GM18505 (cell line): ENCODE measurements at regions not wholly inside any gene's neighbourhood (a gene's known extent, or its start where the extent isn't known, plus 50 kb on each side); places are given as distances from the start of the nearest gene placed in this dataset.

Experiments used
- ATAC-seq: cut with Tn5 transposase; IDR thresholded peaks from one replicate; pipeline ENCODE4 v1.9.1; 2021; ENCODE audit not compliant: unreplicated experiment
- POLR2A ChIP-seq: IDR thresholded peaks from 4 replicates; pipeline ENCODE4 v1.6.1; 2011; ENCODE audit warnings: borderline replicate concordance; ENCODE audit not compliant: insufficient read depth, insufficient read length; ENCODE audit errors: extremely low read depth

GRCh38 chr1:216849146-216849545 is 125.9 kb upstream of the ESRRG start:
- TF ChIP-seq POLR2A = no peak
- ATAC-seq = no peak

GRCh38 chr1:216847397-216848036 is 124.3 kb upstream of the ESRRG start:
- no peak for TF ChIP-seq POLR2A
- no peak for ATAC-seq

- no peak for TF ChIP-seq POLR2A
- ATAC-seq = no peak
These were observed 123.1 kb upstream of the ESRRG start for GRCh38 chr1:216846339-216846738.

GRCh38 chr1:216843409-216843808 is 120.2 kb upstream of the ESRRG start:
- no peak for TF ChIP-seq POLR2A
- ATAC-seq = no peak

GRCh38 chr1:216841165-216841564 is 117.9 kb upstream of the ESRRG start:
- TF ChIP-seq POLR2A = no peak
- no peak for ATAC-seq

- no peak for TF ChIP-seq POLR2A
These were observed 113.1 kb upstream of the ESRRG start for GRCh38 chr1:216836316-216836715.

GRCh38 chr1:216833509-216833908 is 110.3 kb upstream of the ESRRG start:
- TF ChIP-seq POLR2A = no peak
- no peak for ATAC-seq

More at GRCh38 chr1:216836316-216836715, 113.1 kb upstream of the ESRRG start:
- no peak for ATAC-seq

GRCh38 chr1:216832192-216832591 is 109.0 kb upstream of the ESRRG start:
- no peak for TF ChIP-seq POLR2A
- no peak for ATAC-seq

GRCh38 chr1:216830424-216831210 is 107.4 kb upstream of the ESRRG start:
- ATAC-seq = no peak
- TF ChIP-seq POLR2A = no peak

- ATAC-seq = no peak
- no peak for TF ChIP-seq POLR2A
These were observed 104.0 kb upstream of the ESRRG start for GRCh38 chr1:216827251-216827650.

- ATAC-seq = no peak
These were observed 103.4 kb upstream of the ESRRG start for GRCh38 chr1:216826646-216827045.

GRCh38 chr1:216826214-216826613 is 103.0 kb upstream of the ESRRG start:
- TF ChIP-seq POLR2A = no peak
- ATAC-seq = no peak

More at GRCh38 chr1:216826646-216827045, 103.4 kb upstream of the ESRRG start:
- no peak for TF ChIP-seq POLR2A

GRCh38 chr1:216825557-216825956 is 102.3 kb upstream of the ESRRG start:
- no peak for TF ChIP-seq POLR2A
- ATAC-seq = no peak

- TF ChIP-seq POLR2A = no peak
- ATAC-seq = no peak
These were observed 101.3 kb upstream of the ESRRG start for GRCh38 chr1:216824511-216824910.

- ATAC-seq = no peak
- no peak for TF ChIP-seq POLR2A
These were observed 100.5 kb upstream of the ESRRG start for GRCh38 chr1:216823731-216824130.

GRCh38 chr1:216822480-216822879 is 99.3 kb upstream of the ESRRG start:
- ATAC-seq = no peak
- no peak for TF ChIP-seq POLR2A
